ENCODE measurements at regions not wholly inside any gene's neighbourhood (a gene's known extent, or its start where the extent isn't known, plus 50 kb on each side); places are given as distances from the start of the nearest gene placed in this dataset.

- Histone ChIP-seq H3K27me3 (no peaks in the 10 kb centered on the region), H3K4me1 (no peaks in the 10 kb centered on the region), H4K20me1 (ENCODE audit: low read depth) (no peaks in the 10 kb centered on the region), H3K4me2 (no peak overlapping the region), H3K36me3 (no peaks in the 10 kb centered on the region), H2AFZ (replicated peaks) (no peak overlapping the region), H3K9me3 (ENCODE audit: low read depth) (no peaks in the 10 kb centered on the region), H3F3A (ENCODE audit: low read depth) (no peaks in the 10 kb centered on the region), H3K79me2 (ENCODE audit: low read depth) (no peaks in the 10 kb centered on the region), H3K27ac (no peak overlapping the region), H3K4me3 (no peak overlapping the region), H3K9ac (no peak overlapping the region)
- peaks cover 3% of the 10 kb centered on the region for H3K9me3 Mint-ChIP-seq
- no peak overlapping the region for H3K4me3 Mint-ChIP-seq
- TF ChIP-seq, protein P1, sequence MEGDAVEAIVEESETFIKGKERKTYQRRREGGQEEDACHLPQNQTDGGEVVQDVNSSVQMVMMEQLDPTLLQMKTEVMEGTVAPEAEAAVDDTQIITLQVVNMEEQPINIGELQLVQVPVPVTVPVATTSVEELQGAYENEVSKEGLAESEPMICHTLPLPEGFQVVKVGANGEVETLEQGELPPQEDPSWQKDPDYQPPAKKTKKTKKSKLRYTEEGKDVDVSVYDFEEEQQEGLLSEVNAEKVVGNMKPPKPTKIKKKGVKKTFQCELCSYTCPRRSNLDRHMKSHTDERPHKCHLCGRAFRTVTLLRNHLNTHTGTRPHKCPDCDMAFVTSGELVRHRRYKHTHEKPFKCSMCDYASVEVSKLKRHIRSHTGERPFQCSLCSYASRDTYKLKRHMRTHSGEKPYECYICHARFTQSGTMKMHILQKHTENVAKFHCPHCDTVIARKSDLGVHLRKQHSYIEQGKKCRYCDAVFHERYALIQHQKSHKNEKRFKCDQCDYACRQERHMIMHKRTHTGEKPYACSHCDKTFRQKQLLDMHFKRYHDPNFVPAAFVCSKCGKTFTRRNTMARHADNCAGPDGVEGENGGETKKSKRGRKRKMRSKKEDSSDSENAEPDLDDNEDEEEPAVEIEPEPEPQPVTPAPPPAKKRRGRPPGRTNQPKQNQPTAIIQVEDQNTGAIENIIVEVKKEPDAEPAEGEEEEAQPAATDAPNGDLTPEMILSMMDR (IDR thresholded peaks at IDR 0.05): no peak
- TF ChIP-seq EZH2phosphoT487 (IDR thresholded peaks at IDR 0.05) (no peak), EZH2 (IDR thresholded peaks at IDR 0.05) (no peak)
- no peaks in the 10 kb centered on the region for H3K27me3 Mint-ChIP-seq (ENCODE audit: insufficient read depth, low read depth)
- no peaks in the 10 kb centered on the region for H3K4me1 Mint-ChIP-seq
- DNase-seq (ENCODE audit: low spot score): no peak
- H3K27ac Mint-ChIP-seq: no peak overlapping the region
- no peaks in the 10 kb centered on the region for H3K36me3 Mint-ChIP-seq
Measured at GRCh38 chr5:121526908-121527307, 324.8 kb upstream of the FTMT start.

DNA sequence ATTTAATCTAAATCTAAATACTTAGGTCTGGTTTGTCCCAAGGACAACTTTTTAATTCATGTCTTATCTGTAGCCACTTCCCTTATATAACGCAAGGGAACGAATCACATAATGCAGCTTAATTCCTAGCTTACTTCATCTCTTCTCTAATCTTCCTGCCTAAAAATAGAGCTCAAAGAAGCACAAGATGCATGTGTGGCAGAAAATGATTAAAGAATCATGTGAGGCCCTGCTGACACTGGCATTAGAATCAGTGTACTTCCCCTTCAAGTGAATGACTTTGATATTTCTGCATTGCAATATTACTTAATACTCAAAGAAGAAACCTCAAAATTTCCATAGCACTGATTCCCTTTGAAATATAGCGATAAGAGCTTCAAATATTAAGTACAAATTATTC, 317.9 kb upstream of the FTMT start:
- H3K27me3 Mint-ChIP-seq (ENCODE audit: insufficient read depth, low read depth): no peaks in the 10 kb centered on the region

GRCh38 chr5:121550989-121551388, 300.7 kb upstream of the FTMT start:
- Mint-ChIP-seq H3K27me3 (ENCODE audit: insufficient read depth, low read depth) (no peaks in the 10 kb centered on the region), H3K4me3 (no peak overlapping the region), H3K9me3 (no peaks in the 10 kb centered on the region), H3K27ac (no peak overlapping the region), H3K4me1 (no peaks in the 10 kb centered on the region), H3K36me3 (no peaks in the 10 kb centered on the region)
- no peaks in the 10 kb centered on the region for H3K27me3 ChIP-seq
- no peaks in the 10 kb centered on the region for H3K9me3 ChIP-seq (ENCODE audit: low read depth)
- TF ChIP-seq, protein P1 (IDR thresholded peaks at IDR 0.05): no peak
- TF ChIP-seq EZH2phosphoT487 (IDR thresholded peaks at IDR 0.05) (no peak), EZH2 (IDR thresholded peaks at IDR 0.05) (no peak)
- no peak overlapping the region for H3K27ac ChIP-seq
- no peak overlapping the region for H2AFZ ChIP-seq (replicated peaks)
- no peak overlapping the region for H3K4me2 ChIP-seq
- no peaks in the 10 kb centered on the region for H3K4me1 ChIP-seq
- H3K4me3 ChIP-seq: no peak overlapping the region
- H4K20me1 ChIP-seq (ENCODE audit: low read depth): no peaks in the 10 kb centered on the region
- H3F3A ChIP-seq (ENCODE audit: low read depth): no peaks in the 10 kb centered on the region
- H3K79me2 ChIP-seq (ENCODE audit: low read depth): no peaks in the 10 kb centered on the region
- no peak for DNase-seq (ENCODE audit: low spot score)
- H3K36me3 ChIP-seq: no peaks in the 10 kb centered on the region
- no peak overlapping the region for H3K9ac ChIP-seq

More for the DNA sequence above, 317.9 kb upstream of the FTMT start:
- Histone ChIP-seq H3K36me3 (no peaks in the 10 kb centered on the region), H3K79me2 (ENCODE audit: low read depth) (no peaks in the 10 kb centered on the region), H3K4me3 (no peak overlapping the region), H3K27ac (no peak overlapping the region), H3F3A (ENCODE audit: low read depth) (no peaks in the 10 kb centered on the region), H2AFZ (replicated peaks) (no peak overlapping the region), H3K9me3 (ENCODE audit: low read depth) (no peaks in the 10 kb centered on the region), H4K20me1 (ENCODE audit: low read depth) (no peaks in the 10 kb centered on the region), H3K4me2 (no peak overlapping the region), H3K9ac (no peak overlapping the region), H3K4me1 (no peaks in the 10 kb centered on the region), H3K27me3 (no peaks in the 10 kb centered on the region)
- Mint-ChIP-seq H3K36me3 (no peaks in the 10 kb centered on the region), H3K27ac (no peak overlapping the region), H3K4me3 (no peak overlapping the region), H3K4me1 (no peaks in the 10 kb centered on the region), H3K9me3 (peaks cover 3% of the 10 kb centered on the region)
- TF ChIP-seq, protein P1 (IDR thresholded peaks at IDR 0.05): no peak
- TF ChIP-seq EZH2phosphoT487 (IDR thresholded peaks at IDR 0.05) (no peak), EZH2 (IDR thresholded peaks at IDR 0.05) (no peak)
- DNase-seq (ENCODE audit: low spot score): no peak

Data from neural progenitor cell (in vitro differentiated cells).